KMS-11 (cell line): ENCODE measurements at regions not wholly inside any gene's neighbourhood (a gene's known extent, or its start where the extent isn't known, plus 50 kb on each side); places are given as distances from the start of the nearest gene placed in this dataset.
A peak's percentile ranks its signal among the peaks of the same experiment; 100 is the strongest.

ENCODE experiments used
- H2AFZ ChIP-seq: fragments of 200-600 bp; sonication (generic); 2 replicates; pipeline ENCODE4 v1.6.1; 2016; ENCODE audit warnings: antibody characterized with exemption, mixed run types, low read depth
- H3K27ac ChIP-seq: fragments of 200-600 bp; sonication (generic); 2 replicates; pipeline ENCODE4 v1.6.1; 2016; ENCODE audit warnings: mild to moderate bottlenecking, mixed run types
- H3K27me3 ChIP-seq: fragments of 200-600 bp; sonication (generic); 2 replicates; pipeline ENCODE4 v1.6.1; 2017; ENCODE audit warnings: mild to moderate bottlenecking, low read depth, mixed run types, moderate library complexity; ENCODE audit not compliant: insufficient read depth
- H3K36me3 ChIP-seq: fragments of 200-600 bp; sonication (generic); 2 replicates; pipeline ENCODE4 v1.6.1; 2017; ENCODE audit warnings: mild to moderate bottlenecking, mixed run types; ENCODE audit not compliant: insufficient read depth
- H3K4me1 ChIP-seq: fragments of 200-600 bp; sonication (generic); 2 replicates; pipeline ENCODE4 v1.6.1; 2016; ENCODE audit warnings: mild to moderate bottlenecking, low read depth, mixed run types; ENCODE audit not compliant: poor library complexity, severe bottlenecking
- H3K4me2 ChIP-seq: fragments of 200-600 bp; sonication (generic); 2 replicates; pipeline ENCODE4 v1.7.0; 2016; ENCODE audit warnings: mild to moderate bottlenecking, mixed run types
- H3K4me3 ChIP-seq: fragments of 200-600 bp; sonication (generic); IDR thresholded peaks from 2 replicates; pipeline ENCODE4 v1.6.1; 2017; ENCODE audit warnings: low read depth, low read length, mixed read lengths; ENCODE audit not compliant: insufficient read depth
- H3K79me2 ChIP-seq: fragments of 200-600 bp; sonication (generic); 2 replicates; pipeline ENCODE4 v1.6.1; 2016; ENCODE audit warnings: low read depth, mixed run types; ENCODE audit not compliant: insufficient read depth
- H3K9ac ChIP-seq: fragments of 200-600 bp; sonication (generic); 2 replicates; pipeline ENCODE4 v1.6.1; 2016; ENCODE audit warnings: mild to moderate bottlenecking, mixed run types
- H4K20me1 ChIP-seq: fragments of 200-600 bp; sonication (generic); 2 replicates; pipeline ENCODE4 v1.6.1; 2016; ENCODE audit warnings: mild to moderate bottlenecking, mixed run types; ENCODE audit not compliant: insufficient read depth
- CTCF ChIP-seq: fragments of 200-600 bp; sonication (generic); conservative IDR thresholded peaks from 2 replicates; pipeline ENCODE4 v1.6.1; 2017; ENCODE audit warnings: low read depth, mild to moderate bottlenecking, antibody characterized with exemption, low read length, moderate library complexity, mixed read lengths

GRCh38 chr4:85116008-85116407, 149.5 kb upstream of the WDFY3 start:
- H3K79me2 ChIP-seq: no peaks in the 10 kb centered on the region
- no peak overlapping the region for H2AFZ ChIP-seq
- H3K36me3 ChIP-seq: no peaks in the 10 kb centered on the region
- no peaks in the 10 kb centered on the region for H3K4me1 ChIP-seq
- TF ChIP-seq CTCF: no peak
- H3K27ac ChIP-seq: no peak overlapping the region
- H3K4me3 ChIP-seq: no peak overlapping the region
- no peak overlapping the region for H3K9ac ChIP-seq
- H4K20me1 ChIP-seq: no peaks in the 10 kb centered on the region
- H3K4me2 ChIP-seq: no peak overlapping the region
- no peaks in the 10 kb centered on the region for H3K27me3 ChIP-seq

- no peaks in the 10 kb centered on the region for H3K79me2 ChIP-seq
- no peaks in the 10 kb centered on the region for H3K27me3 ChIP-seq
- H3K4me2 ChIP-seq: no peak overlapping the region
- no peaks in the 10 kb centered on the region for H4K20me1 ChIP-seq
- TF ChIP-seq CTCF: no peak
- H3K4me1 ChIP-seq: no peaks in the 10 kb centered on the region
- no peak overlapping the region for H3K9ac ChIP-seq
- H3K4me3 ChIP-seq: no peak overlapping the region
- H3K36me3 ChIP-seq: no peaks in the 10 kb centered on the region
- H3K27ac ChIP-seq: no peak overlapping the region
- no peak overlapping the region for H2AFZ ChIP-seq
Measured at GRCh38 chr4:85125688-85126087, 159.2 kb upstream of the WDFY3 start.

GRCh38 chr4:85126991-85127591, 160.6 kb upstream of the WDFY3 start:
- no peak for TF ChIP-seq CTCF
- H3K4me2 ChIP-seq: no peak overlapping the region
- no peak overlapping the region for H3K27ac ChIP-seq
- no peaks in the 10 kb centered on the region for H4K20me1 ChIP-seq
- H3K4me3 ChIP-seq: no peak overlapping the region
- no peaks in the 10 kb centered on the region for H3K79me2 ChIP-seq
- H3K36me3 ChIP-seq: no peaks in the 10 kb centered on the region
- no peaks in the 10 kb centered on the region for H3K27me3 ChIP-seq
- H3K4me1 ChIP-seq: no peaks in the 10 kb centered on the region
- H2AFZ ChIP-seq: no peak overlapping the region
- no peak overlapping the region for H3K9ac ChIP-seq

GRCh38 chr4:85127653-85128052, 161.2 kb upstream of the WDFY3 start:
- H3K4me1 ChIP-seq: no peaks in the 10 kb centered on the region
- no peaks in the 10 kb centered on the region for H3K27me3 ChIP-seq
- H3K9ac ChIP-seq: no peak overlapping the region
- no peak overlapping the region for H3K27ac ChIP-seq
- H3K4me3 ChIP-seq: no peak overlapping the region
- TF ChIP-seq CTCF: peak; percentile 77
- H2AFZ ChIP-seq: peak overlapping the region; percentile 59; the same call in 1 of the 2 replicates
- no peaks in the 10 kb centered on the region for H3K36me3 ChIP-seq
- no peaks in the 10 kb centered on the region for H3K79me2 ChIP-seq
- H3K4me2 ChIP-seq: no peak overlapping the region
- no peaks in the 10 kb centered on the region for H4K20me1 ChIP-seq
